AG10803 (cell line): ENCODE measurements at regions not wholly inside any gene's neighbourhood (a gene's known extent, or its start where the extent isn't known, plus 50 kb on each side); places are given as distances from the start of the nearest gene placed in this dataset.

ENCODE experiments used
- DNase-seq: peaks from one replicate; pipeline ENCODE4 v3.0.0; 2010; ENCODE audit warnings: low read depth
- H3K4me3 ChIP-seq: 2 replicates; pipeline ENCODE4 v1.5.1; 2011; ENCODE audit warnings: mild to moderate bottlenecking, low read length, control low read depth
- TF ChIP-seq, protein P1 (sequence below): conservative IDR thresholded peaks from 2 replicates; pipeline ENCODE4 v1.5.1; 2011; ENCODE audit warnings: mild to moderate bottlenecking, low read length, control low read depth, inconsistent platforms

DNA sequence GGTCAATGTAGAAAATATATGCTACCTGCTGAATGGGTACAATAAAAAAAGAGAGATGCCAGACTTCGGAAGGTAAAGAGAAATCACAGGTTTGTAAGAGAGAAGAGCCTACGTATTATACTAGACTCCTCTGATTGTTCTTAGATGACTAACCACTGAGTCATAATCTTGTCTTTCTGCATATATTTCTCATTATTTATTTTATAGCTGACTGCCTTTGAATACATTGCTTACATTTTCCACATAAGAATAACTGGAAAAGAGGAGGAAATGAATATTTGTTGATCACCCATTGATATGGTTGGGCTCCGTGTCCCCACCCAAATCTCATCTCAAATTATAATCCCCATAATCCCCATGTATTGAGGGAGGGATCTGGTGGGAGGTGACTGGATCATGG is 90.3 kb upstream of the RAB27B start:
- DNase-seq, result peak; percentile 5
- H3K4me3 ChIP-seq, result no peak overlapping the region
- TF ChIP-seq, protein P1, sequence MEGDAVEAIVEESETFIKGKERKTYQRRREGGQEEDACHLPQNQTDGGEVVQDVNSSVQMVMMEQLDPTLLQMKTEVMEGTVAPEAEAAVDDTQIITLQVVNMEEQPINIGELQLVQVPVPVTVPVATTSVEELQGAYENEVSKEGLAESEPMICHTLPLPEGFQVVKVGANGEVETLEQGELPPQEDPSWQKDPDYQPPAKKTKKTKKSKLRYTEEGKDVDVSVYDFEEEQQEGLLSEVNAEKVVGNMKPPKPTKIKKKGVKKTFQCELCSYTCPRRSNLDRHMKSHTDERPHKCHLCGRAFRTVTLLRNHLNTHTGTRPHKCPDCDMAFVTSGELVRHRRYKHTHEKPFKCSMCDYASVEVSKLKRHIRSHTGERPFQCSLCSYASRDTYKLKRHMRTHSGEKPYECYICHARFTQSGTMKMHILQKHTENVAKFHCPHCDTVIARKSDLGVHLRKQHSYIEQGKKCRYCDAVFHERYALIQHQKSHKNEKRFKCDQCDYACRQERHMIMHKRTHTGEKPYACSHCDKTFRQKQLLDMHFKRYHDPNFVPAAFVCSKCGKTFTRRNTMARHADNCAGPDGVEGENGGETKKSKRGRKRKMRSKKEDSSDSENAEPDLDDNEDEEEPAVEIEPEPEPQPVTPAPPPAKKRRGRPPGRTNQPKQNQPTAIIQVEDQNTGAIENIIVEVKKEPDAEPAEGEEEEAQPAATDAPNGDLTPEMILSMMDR, result no peak

DNA sequence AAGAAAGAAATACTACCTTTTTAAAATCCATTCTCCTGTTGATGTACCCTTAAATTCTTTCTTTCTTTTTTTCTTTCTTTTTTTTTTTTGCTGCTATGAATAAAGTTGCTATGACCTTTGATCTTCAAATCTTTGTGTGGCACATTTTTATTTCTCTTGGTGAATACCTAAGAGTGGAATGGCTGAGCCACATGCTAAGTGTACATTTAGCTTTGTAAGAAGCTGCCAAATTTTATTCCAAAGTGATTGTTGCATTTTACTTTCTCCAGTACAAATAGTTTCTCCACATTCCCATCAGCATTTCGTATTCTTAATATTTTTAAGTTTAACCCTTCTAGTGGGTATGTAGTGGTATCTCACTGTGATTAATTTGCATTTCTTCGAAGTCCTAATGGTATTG is 88.8 kb upstream of the RAB27B start:
- no peak overlapping the region for H3K4me3 ChIP-seq
- TF ChIP-seq, protein P1, result no peak
- peak; percentile 18 for DNase-seq

GRCh38 chr18:54740136-54740846 is 88.0 kb upstream of the RAB27B start:
- no peak overlapping the region for H3K4me3 ChIP-seq
- TF ChIP-seq, protein P1, result no peak
- DNase-seq, result peak; percentile 9

DNA sequence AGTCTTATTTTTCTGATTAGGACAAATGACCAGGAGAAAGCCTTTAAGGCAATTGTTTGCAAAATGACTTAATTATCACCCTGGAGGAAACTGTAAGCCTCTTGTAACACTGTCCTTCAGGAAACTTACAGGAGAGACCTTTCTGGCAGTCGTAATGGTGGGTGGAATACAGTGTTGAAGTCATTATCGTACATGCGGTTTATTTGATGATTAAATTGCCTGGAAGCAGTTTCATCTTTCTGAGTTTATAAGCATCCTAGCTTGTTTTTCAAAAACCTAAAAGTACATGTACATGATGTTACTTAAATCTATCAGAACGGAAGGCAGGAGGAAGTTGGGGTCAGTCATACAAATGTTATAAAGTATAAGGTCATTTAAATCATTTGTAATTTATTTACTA is 86.2 kb upstream of the RAB27B start:
- TF ChIP-seq, protein P1, result no peak
- H3K4me3 ChIP-seq, result no peak overlapping the region
- peak; percentile 1 for DNase-seq

GRCh38 chr18:54742659-54743604 is 85.3 kb upstream of the RAB27B start:
- peak; percentile 98 for DNase-seq
- no peak overlapping the region for H3K4me3 ChIP-seq
- TF ChIP-seq, protein P1, result no peak; the same call in 1 of the 2 replicates

- H3K4me3 ChIP-seq, result no peak overlapping the region
- DNase-seq, result no peak
- TF ChIP-seq, protein P1, result no peak
Observed at GRCh38 chr18:54743605-54743995, 84.7 kb upstream of the RAB27B start.
